ENCODE measurements at regions not wholly inside any gene's neighbourhood (a gene's known extent, or its start where the extent isn't known, plus 50 kb on each side); places are given as distances from the start of the nearest gene placed in this dataset.

GRCh38 chr2:104250635-104251034, 603.3 kb upstream of the POU3F3 start:
- H3K27ac ChIP-seq (ENCODE audit: extremely low read length, insufficient read depth, low read length): no peak overlapping the region
- in situ Hi-C loops (cut with HindIII; ENCODE audit: extremely low pct_ligation_motif_present, low pct_unique_long_range_greater_than_20kb): no loop called here
- no peaks in the 10 kb centered on the region for H3K4me1 ChIP-seq (ENCODE audit: insufficient read depth, low read length)
- intact Hi-C loops (cut with micrococcal nuclease; ENCODE audit: unreplicated experiment): no loop called here
- ChIA-PET CTCF (ENCODE audit: low intra/inter-chr PET ratio, low total read pairs) (no interaction called here), POLR2A (no interaction called here)
- peaks cover 30% of the 10 kb centered on the region for H3K9me3 ChIP-seq (ENCODE audit: low read length)
- H4K20me1 ChIP-seq (ENCODE audit: insufficient read depth, low read length): no peaks in the 10 kb centered on the region
- no peak for FAIRE-seq
- TF ChIP-seq ZNF839 (CRISPR knock-in tag; IDR thresholded peaks at IDR 0.05; ENCODE audit: borderline replicate concordance): no peak
- TF ChIP-seq, protein P1, sequence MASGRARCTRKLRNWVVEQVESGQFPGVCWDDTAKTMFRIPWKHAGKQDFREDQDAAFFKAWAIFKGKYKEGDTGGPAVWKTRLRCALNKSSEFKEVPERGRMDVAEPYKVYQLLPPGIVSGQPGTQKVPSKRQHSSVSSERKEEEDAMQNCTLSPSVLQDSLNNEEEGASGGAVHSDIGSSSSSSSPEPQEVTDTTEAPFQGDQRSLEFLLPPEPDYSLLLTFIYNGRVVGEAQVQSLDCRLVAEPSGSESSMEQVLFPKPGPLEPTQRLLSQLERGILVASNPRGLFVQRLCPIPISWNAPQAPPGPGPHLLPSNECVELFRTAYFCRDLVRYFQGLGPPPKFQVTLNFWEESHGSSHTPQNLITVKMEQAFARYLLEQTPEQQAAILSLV (CRISPR knock-in tag; IDR thresholded peaks at IDR 0.05; ENCODE audit: borderline replicate concordance): no peak
- TF ChIP-seq HHEX (CRISPR knock-in tag; IDR thresholded peaks at IDR 0.05): no peak
- TF ChIP-seq, protein P2, sequence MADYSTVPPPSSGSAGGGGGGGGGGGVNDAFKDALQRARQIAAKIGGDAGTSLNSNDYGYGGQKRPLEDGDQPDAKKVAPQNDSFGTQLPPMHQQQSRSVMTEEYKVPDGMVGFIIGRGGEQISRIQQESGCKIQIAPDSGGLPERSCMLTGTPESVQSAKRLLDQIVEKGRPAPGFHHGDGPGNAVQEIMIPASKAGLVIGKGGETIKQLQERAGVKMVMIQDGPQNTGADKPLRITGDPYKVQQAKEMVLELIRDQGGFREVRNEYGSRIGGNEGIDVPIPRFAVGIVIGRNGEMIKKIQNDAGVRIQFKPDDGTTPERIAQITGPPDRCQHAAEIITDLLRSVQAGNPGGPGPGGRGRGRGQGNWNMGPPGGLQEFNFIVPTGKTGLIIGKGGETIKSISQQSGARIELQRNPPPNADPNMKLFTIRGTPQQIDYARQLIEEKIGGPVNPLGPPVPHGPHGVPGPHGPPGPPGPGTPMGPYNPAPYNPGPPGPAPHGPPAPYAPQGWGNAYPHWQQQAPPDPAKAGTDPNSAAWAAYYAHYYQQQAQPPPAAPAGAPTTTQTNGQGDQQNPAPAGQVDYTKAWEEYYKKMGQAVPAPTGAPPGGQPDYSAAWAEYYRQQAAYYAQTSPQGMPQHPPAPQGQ (CRISPR knock-in tag; IDR thresholded peaks at IDR 0.05; ENCODE audit: borderline replicate concordance): no peak
- TF ChIP-seq ZNF34 (CRISPR knock-in tag; IDR thresholded peaks at IDR 0.05; ENCODE audit: borderline replicate concordance): no peak
- no peak for TF ChIP-seq RFXANK (CRISPR knock-in tag; IDR thresholded peaks at IDR 0.05)
- no peak for TF ChIP-seq ZNF335 (CRISPR knock-in tag; IDR thresholded peaks at IDR 0.05)
- no peak for TF ChIP-seq NCOA5 (CRISPR knock-in tag; IDR thresholded peaks at IDR 0.05)
- no peak for TF ChIP-seq ZNF12 (CRISPR knock-in tag; IDR thresholded peaks at IDR 0.05)
- TF ChIP-seq JDP2 (CRISPR knock-in tag; IDR thresholded peaks at IDR 0.05; ENCODE audit: borderline replicate concordance): no peak
- TF ChIP-seq SKIL (CRISPR knock-in tag; IDR thresholded peaks at IDR 0.05; ENCODE audit: borderline replicate concordance): no peak
- no peak for TF ChIP-seq TBX2 (CRISPR knock-in tag; IDR thresholded peaks at IDR 0.05; ENCODE audit: borderline replicate concordance)
- no peak for TF ChIP-seq KDM5B (CRISPR knock-in tag; IDR thresholded peaks at IDR 0.05; ENCODE audit: borderline replicate concordance)
- ATAC-seq: no peak
- BruUV-seq (replicated peaks): no TSS peak
- no peak overlapping the region for H3K4me2 ChIP-seq (ENCODE audit: low read depth, low read length)
- no peak overlapping the region for H3K9ac ChIP-seq (ENCODE audit: insufficient read depth, low read depth, low read length)
- no peak for DNase-seq (ENCODE audit: low spot score)
- WGBS (ENCODE audit: low lambda C conversion rate): 46% methylated on average over 2 of the region's 2 CpGs
- no peak overlapping the region for H2AFZ ChIP-seq (ENCODE audit: low read length)
- H3K79me2 ChIP-seq (ENCODE audit: insufficient read depth, low read length): no peaks in the 10 kb centered on the region
- no peak overlapping the region for H3K4me3 ChIP-seq (replicated peaks in 1 of 3; ENCODE audit: insufficient read depth in 1 of 3, low read depth in 2 of 3, low read length in 3 of 3)
- no peaks in the 10 kb centered on the region for H3K36me3 ChIP-seq (replicated peaks in 1 of 2; ENCODE audit: control insufficient read depth in 1 of 2, insufficient read depth in 2 of 2, low read length in 2 of 2)
- no peaks in the 10 kb centered on the region for H3K27me3 ChIP-seq (ENCODE audit: control insufficient read depth in 1 of 2, insufficient read depth in 2 of 2, low read length in 2 of 2)

Data from HepG2 (cell line).